HG03442 (cell line): ENCODE measurements at regions not wholly inside any gene's neighbourhood (a gene's known extent, or its start where the extent isn't known, plus 50 kb on each side); places are given as distances from the start of the nearest gene placed in this dataset.
"Not testable (repeated sequence)": the region's sequence is repeated elsewhere in the genome, so short reads cannot be mapped to it uniquely, and the experiment has no call there.

Source experiments
- ATAC-seq: cut with Tn5 transposase; IDR thresholded peaks from one replicate; pipeline ENCODE4 v1.9.1; 2021; ENCODE audit warnings: mild to moderate bottlenecking, moderate library complexity; ENCODE audit not compliant: unreplicated experiment

GRCh38 chr7:156024201-156024600, 211.9 kb upstream of the SHH start:
- no peak for ATAC-seq

- no peak for ATAC-seq
Measured at GRCh38 chr7:156022483-156023459, 210.5 kb upstream of the SHH start.

DNA sequence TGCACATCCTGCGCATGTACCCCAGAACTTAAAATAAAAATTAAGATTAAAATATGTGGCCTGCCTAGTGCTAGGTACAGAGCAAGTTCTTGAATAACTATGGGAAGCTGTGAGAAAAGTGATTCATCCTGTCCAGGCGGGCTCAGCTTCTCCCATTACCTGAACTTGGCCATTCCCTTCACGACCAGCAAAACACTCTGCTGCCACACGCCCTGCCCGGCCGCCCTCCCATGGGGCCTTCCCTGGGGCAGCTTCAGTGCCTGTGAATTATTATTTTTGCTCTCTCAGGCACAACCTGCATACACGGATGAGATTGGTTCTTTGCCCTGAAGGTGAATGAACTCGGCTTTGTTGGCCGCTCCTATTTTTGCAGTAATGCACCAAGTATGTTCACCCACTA, 209.2 kb upstream of the SHH start:
- ATAC-seq = no peak

DNA sequence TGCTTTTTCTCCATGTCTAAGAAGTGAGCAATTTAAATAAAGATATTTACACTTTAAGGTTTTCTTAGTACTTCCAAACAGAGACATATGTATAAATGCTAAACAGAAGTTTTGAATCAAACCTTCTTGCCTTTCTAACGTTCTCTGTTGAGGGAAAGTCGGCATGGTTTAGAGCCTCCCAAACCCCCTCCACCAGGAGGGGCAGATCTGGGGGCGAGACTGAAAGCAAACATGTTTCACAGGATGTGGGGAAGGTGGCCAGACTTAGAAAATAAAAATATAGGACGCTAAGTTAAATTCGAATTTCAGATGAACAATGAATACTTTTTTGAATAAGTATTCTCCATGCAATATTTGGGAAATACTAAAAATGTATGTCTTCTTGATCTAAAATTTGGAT, 208.3 kb upstream of the SHH start:
- no peak for ATAC-seq

GRCh38 chr7:156019776-156020565, 207.7 kb upstream of the SHH start:
- ATAC-seq = no peak

DNA sequence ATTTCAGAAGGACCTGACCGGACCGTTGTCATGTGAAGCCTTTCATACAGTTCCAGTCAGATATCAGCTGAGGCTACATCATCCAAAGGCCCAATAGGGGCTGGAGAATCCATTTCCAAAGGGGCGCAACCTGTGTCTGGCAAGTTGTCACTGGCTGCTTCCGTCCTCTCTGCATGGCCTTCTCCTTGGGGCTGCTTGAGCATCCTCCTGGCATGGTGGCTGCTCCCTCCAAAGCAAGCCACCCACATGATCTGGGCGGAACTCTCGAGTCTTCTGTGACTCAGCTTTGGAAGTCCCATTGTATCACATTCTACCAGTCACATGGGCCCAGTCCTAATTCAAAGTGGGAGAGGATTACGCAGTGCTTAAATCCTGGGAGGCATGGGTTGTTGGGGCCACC, 207.0 kb upstream of the SHH start:
- no peak for ATAC-seq

DNA sequence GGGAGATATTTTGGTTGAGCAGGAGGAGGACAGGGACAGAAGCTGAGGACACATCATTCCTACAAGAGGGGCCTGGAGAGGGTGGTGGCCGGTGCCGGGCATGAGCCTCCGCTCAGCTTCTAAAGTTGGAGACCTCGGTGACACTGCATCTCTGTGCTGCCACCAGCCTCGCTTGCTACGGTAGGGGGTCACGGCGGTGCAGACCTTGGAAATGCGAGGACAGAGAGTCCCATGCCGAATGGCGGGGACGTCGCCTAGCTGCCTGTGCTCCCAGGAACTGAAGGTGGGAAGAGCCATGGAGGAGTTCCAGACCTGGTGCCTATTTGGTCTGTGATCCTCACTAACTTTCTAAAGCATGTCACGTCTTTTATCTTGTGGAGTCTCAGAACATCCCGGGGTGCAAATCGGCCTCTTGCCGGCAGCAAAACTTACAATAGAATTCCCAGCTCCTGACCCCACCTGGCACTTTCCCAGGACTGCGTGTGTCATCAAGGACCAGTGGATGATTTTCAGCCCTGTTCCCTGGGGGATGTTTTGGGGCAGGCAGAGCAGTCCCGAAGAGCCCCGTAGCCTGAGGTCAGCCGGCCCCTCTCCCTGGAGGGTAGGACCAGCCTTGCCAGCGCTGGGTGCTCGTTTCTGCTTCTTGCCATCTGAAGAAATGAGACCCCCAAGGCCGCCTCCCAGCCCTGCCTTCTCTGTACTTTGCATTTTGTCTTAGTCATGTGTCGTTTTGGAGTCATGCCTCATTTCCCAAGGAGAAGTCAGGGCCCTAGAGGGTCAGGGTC, 205.8 kb upstream of the SHH start:
- ATAC-seq = no peak

- ATAC-seq = no peak
Measured at GRCh38 chr7:156017431-156017830, 205.2 kb upstream of the SHH start.

DNA sequence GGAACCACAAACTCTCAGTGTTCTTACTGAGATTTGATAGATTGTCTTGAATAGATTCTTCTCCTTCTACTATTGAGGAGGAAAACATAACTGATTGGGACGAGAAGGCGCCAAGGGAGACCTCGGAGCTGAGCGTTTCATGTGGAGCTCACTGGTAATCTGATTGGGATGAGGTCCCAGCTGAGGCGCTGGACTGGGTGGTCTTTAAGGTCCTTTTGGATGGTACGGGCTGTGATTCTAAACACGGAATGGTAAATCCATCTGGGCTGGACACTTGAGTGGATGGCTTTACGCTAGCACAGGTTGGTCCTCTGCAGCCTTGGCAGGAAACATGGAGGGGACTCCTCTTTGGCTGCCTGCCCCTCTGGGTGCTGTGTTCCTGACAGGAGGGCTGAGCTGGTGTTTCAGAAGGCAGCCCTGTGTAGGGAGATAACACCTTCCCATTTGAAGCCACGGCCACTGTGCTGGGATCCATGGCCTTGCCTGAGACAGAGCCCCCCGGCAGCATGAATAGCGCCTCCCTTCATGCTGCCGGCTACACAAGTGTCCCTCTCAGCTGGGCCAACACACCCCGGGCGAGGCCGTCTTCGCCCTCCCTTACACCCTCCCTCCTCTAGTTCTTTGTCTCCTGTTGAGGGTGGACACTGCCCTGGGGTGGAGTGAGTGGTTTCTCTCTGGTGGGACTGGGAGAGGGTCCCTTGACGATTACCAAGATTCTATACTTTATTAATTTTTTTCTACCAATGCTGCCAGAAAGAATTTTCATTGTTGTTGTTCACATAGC, 203.2 kb upstream of the SHH start:
- ATAC-seq = no peak

- no peak for ATAC-seq
Measured at GRCh38 chr7:156014808-156015207, 202.5 kb upstream of the SHH start.

DNA sequence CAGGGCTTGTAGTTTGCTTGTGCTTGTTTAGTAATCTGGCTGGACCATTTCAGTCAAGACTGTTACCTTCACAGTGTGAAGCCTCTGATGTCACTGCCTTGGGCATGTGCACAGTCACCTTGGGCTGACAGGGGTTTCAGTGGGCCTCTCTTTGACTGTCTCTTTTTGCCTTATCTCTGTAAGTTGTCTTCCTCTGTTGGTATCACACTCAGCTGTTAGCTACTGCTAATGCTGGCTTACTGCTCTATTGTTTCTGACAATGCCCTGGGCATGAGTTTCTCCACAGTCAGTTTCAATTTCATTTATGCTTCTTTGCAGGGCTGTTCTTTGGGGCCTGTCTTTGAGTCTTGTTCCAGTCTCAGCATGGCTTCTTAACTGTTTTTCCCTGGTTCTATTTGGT, 201.9 kb upstream of the SHH start:
- peak; percentile 82 for ATAC-seq

- ATAC-seq = no peak
Measured at GRCh38 chr7:156012412-156012811, 200.1 kb upstream of the SHH start.

DNA sequence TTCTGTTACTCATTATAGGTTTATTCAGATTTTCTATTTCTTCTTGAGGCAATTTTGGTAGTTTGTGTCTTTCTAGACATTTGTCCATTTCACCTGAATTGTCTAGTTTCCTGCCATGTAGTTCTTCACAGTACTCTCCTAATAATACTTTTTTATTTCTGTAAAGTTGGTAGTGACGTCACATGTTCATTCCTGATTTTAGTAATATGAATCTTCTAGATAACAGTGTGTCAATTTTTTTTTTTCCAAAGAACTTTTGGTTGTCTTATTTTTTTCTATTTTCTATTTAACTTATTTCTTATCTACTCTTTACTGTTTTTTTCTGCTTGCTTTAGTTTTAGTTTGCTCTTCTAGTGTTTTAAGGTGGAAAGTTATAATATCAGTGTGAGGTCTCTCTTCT, 197.3 kb upstream of the SHH start:
- no peak for ATAC-seq

- ATAC-seq = not testable (repeated sequence)
Measured at GRCh38 chr7:156006876-156007275, 194.6 kb upstream of the SHH start.

- ATAC-seq = no peak
Measured at GRCh38 chr7:156006024-156006423, 193.8 kb upstream of the SHH start.

DNA sequence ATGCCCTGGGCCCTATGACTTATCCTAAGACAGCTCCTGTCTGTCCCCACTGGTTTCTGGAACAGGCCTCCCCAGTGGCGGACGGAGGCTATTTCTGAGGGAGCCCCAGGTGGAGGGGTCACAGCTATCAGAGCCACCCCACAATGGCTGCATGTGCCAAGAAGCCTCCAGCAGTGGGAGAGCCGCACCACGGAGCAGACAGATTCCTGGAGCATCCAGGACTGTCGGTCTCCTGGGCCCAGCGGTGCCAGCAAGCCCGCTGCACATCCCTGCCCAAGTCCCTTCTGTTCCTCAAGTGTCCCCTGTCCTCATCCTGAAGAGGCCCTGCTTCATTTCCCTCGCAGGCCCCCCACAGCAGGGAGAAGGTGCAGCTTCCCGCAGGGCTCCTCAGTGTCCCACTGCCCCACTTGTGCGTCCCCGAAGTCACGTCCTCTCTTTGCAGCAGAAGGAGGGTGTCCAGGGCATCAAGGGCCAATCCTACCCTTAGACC, 193.0 kb upstream of the SHH start:
- no peak for ATAC-seq

DNA sequence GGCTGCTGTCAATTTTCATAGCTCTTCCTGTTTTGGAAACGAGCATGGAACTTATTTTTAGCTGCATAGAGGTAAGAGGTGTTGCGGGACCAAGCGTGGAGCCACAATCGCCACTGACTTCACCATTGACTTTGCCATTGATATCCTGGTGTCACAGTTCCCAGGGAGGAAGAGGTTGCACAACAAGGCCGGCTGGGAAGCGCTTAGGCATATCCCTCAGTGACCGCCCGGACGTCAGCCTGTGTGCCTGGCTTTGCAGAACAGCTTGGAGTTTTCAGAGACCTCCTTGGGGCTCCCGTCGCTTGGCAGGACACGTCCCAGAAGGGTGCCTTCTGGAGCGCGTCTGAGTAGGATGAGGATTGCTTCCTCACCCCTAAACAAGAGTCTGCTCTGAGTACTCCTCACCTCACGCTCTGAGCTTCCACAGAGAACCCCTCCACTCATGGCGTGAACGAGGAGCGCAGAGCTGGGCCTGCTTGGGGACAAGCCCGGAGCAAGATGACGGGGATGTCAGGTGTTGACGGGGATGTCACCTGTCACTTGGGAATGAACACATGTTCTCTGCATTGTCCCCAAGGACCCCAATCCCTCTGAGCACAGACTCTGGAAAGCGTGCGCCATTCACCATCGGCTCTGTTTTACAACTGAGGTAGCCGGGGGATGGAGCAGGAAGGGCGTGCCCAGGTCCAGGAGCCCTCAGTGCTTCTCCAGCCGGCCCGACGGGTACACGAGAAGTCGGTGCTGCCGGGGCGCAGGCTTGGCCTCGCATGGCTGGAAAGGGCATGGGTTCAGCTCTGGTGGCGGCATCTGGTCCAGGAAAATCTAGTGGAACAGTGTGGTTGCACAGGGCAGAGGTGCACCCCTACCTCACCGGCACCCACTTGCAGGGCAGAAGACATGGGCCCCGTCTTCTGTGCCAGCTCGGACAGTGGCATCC, 192.3 kb upstream of the SHH start:
- no peak for ATAC-seq

- ATAC-seq = no peak
Measured at GRCh38 chr7:156003220-156004162, 191.2 kb upstream of the SHH start.
